Upper lobe of left lung (tissue), 4 donors: ENCODE measurements at regions not wholly inside any gene's neighbourhood (a gene's known extent, or its start where the extent isn't known, plus 50 kb on each side); places are given as distances from the start of the nearest gene placed in this dataset.
"Not testable (repeated sequence)": the region's sequence is repeated elsewhere in the genome, so short reads cannot be mapped to it uniquely, and the experiment has no call there.

Experiments
- CTCF ChIP-seq, 6 experiments: fragments of 450-650 bp in 4 of 6; fragments of 200-600 bp in 2 of 6; sonication (generic) in 2 of 6; IDR thresholded peaks; one replicate each; pipeline ENCODE4 v1.5.1; 2016 to 2019; ENCODE audit warnings: antibody characterized with exemption in 6 of 6
- EP300 ChIP-seq, 4 donors: sonication (generic); formaldehyde crosslinking; IDR thresholded peaks; one replicate each; pipeline ENCODE4 v1.5.1; 2017; ENCODE audit warnings: antibody characterized with exemption in 4 of 4, control low read depth in 2 of 4

- TF ChIP-seq CTCF, EP300 (IDR thresholded peaks at IDR 0.05): not testable (repeated sequence)
Measured at GRCh38 chr15:98550363-98550762, 98.0 kb upstream of the IGF1R start.
